NCI-H2081 (cell line): ENCODE measurements at regions not wholly inside any gene's neighbourhood (a gene's known extent, or its start where the extent isn't known, plus 50 kb on each side); places are given as distances from the start of the nearest gene placed in this dataset.
"Not testable (repeated sequence)": the region's sequence is repeated elsewhere in the genome, so short reads cannot be mapped to it uniquely, and the experiment has no call there.

Source experiments
- DNase-seq, 2 experiments: peaks; one replicate each; lab custom pipeline; 2025; lab: John Stamatoyannopoulos, UW

- DNase-seq, result no peak
Observed at GRCh38 chr17:71634376-71634775, 486.4 kb upstream of the SOX9 start.

- no peak for DNase-seq
Observed at GRCh38 chr17:71635187-71635586, 485.6 kb upstream of the SOX9 start.

GRCh38 chr17:71636644-71637043 lies 484.2 kb upstream of the SOX9 start:
- DNase-seq, result no peak

- DNase-seq, result no peak
Observed at GRCh38 chr17:71638668-71639067, 482.2 kb upstream of the SOX9 start.

GRCh38 chr17:71639865-71640264 lies 481.0 kb upstream of the SOX9 start:
- DNase-seq, result no peak

- DNase-seq, result not testable (repeated sequence)
Observed at GRCh38 chr17:71646890-71647289, 473.9 kb upstream of the SOX9 start.

GRCh38 chr17:71648342-71648741 lies 472.5 kb upstream of the SOX9 start:
- DNase-seq, result not testable (repeated sequence)

GRCh38 chr17:71649941-71650350 lies 470.9 kb upstream of the SOX9 start:
- no peak for DNase-seq

- no peak for DNase-seq
Observed at GRCh38 chr17:71655542-71655941, 465.3 kb upstream of the SOX9 start.

GRCh38 chr17:71656964-71657858 lies 463.6 kb upstream of the SOX9 start:
- DNase-seq, result no peak

- DNase-seq, result no peak
Observed at GRCh38 chr17:71658996-71659395, 461.8 kb upstream of the SOX9 start.

GRCh38 chr17:71664861-71665260 lies 456.0 kb upstream of the SOX9 start:
- no peak for DNase-seq

- DNase-seq, result no peak
Observed at GRCh38 chr17:71666047-71666446, 454.8 kb upstream of the SOX9 start.

- no peak for DNase-seq
Observed at GRCh38 chr17:71667661-71668060, 453.2 kb upstream of the SOX9 start.

GRCh38 chr17:71668807-71669206 lies 452.0 kb upstream of the SOX9 start:
- no peak for DNase-seq

- DNase-seq, result no peak
Observed at GRCh38 chr17:71677439-71677838, 443.4 kb upstream of the SOX9 start.

- no peak for DNase-seq
Observed at GRCh38 chr17:71679832-71680231, 441.0 kb upstream of the SOX9 start.

GRCh38 chr17:71681427-71682173 lies 439.2 kb upstream of the SOX9 start:
- no peak for DNase-seq

GRCh38 chr17:71682174-71682494 lies 438.7 kb upstream of the SOX9 start:
- no peak for DNase-seq

GRCh38 chr17:71689782-71690181 lies 431.0 kb upstream of the SOX9 start:
- no peak for DNase-seq

- DNase-seq, result no peak
Observed at GRCh38 chr17:71699907-71700306, 420.9 kb upstream of the SOX9 start.

GRCh38 chr17:71703701-71704100 lies 417.1 kb upstream of the SOX9 start:
- no peak for DNase-seq

GRCh38 chr17:71709271-71709890 lies 411.4 kb upstream of the SOX9 start:
- peak in 1 of 2 experiments; percentile 29 for DNase-seq
